ENCODE measurements at regions not wholly inside any gene's neighbourhood (a gene's known extent, or its start where the extent isn't known, plus 50 kb on each side); places are given as distances from the start of the nearest gene placed in this dataset.

DNA sequence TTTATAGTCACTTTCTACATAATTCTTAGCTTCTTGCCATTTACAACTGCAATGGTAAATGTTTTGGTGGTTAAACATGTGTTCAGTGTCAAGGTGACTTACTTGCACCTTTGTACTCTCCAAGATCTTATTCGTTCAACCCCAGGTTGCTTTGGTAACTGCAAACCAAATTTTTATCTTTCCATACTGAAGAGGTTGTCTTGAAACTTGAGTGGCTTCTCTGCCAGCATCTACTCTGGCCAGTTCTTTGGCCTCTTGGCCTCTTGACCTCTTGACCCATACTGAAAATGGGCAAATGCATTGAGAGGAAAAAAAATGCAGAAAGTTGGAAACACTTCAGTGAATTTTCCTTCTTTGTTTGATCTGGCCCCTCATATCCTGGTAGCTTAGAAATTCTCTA lies 88.0 kb upstream of the LRRC7 start:
- H3K36me3 ChIP-seq, result no peaks in the 10 kb centered on the region
- ATAC-seq, result no peak
- no peak for DNase-seq
- no peak overlapping the region for H3K27ac ChIP-seq
- H3K27me3 ChIP-seq, result peaks cover 0 to 3% (median 0%) of the 10 kb centered on the region in 9 donors
- intact Hi-C loops (cut with DNase I), result no loop called here
- H3K9me3 ChIP-seq, result no peaks in the 10 kb centered on the region
- H3K4me3 ChIP-seq, result no peak overlapping the region
- H3K4me1 ChIP-seq, result no peaks in the 10 kb centered on the region
- WGBS, 4 donors, result 41 to 48% (median 46%) methylated on average over 1 of the region's 1 CpG
- no peak for TF ChIP-seq POLR2A (IDR thresholded peaks at IDR 0.05)
- TF ChIP-seq, protein P1, sequence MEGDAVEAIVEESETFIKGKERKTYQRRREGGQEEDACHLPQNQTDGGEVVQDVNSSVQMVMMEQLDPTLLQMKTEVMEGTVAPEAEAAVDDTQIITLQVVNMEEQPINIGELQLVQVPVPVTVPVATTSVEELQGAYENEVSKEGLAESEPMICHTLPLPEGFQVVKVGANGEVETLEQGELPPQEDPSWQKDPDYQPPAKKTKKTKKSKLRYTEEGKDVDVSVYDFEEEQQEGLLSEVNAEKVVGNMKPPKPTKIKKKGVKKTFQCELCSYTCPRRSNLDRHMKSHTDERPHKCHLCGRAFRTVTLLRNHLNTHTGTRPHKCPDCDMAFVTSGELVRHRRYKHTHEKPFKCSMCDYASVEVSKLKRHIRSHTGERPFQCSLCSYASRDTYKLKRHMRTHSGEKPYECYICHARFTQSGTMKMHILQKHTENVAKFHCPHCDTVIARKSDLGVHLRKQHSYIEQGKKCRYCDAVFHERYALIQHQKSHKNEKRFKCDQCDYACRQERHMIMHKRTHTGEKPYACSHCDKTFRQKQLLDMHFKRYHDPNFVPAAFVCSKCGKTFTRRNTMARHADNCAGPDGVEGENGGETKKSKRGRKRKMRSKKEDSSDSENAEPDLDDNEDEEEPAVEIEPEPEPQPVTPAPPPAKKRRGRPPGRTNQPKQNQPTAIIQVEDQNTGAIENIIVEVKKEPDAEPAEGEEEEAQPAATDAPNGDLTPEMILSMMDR (IDR thresholded peaks at IDR 0.05), result no peak

DNA sequence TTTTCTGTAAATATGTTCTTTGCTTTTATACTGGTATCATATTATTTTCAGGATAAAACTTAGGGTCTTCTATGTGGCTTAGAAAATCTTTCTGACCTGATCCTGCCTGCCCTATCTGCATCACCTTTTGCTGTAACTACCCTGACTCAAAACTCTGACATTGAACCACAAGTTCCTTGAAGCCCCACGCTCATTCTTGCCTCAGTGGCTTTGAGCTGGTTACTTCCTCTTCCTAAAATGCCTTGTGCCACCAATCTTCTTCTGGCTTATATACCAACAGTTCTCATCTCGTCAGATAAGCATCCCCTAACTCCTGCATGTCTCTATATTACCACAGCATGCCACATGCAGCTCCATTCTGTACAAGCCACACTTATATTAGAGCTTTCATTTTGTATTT lies 84.5 kb upstream of the LRRC7 start:
- 60 to 72% (median 64%) methylated on average over 2 of the region's 2 CpGs for WGBS, 4 donors
- Histone ChIP-seq H3K4me1 (no peaks in the 10 kb centered on the region), H3K27ac (no peak overlapping the region), H3K4me3 (no peak overlapping the region), H3K9me3 (no peaks in the 10 kb centered on the region), H3K27me3 (peaks cover 0 to 3% (median 0%) of the 10 kb centered on the region in 9 donors), H3K36me3 (no peaks in the 10 kb centered on the region)
- intact Hi-C loops (cut with DNase I), result no loop called here
- DNase-seq (no peak), ATAC-seq (no peak)
- TF ChIP-seq, protein P1 (IDR thresholded peaks at IDR 0.05), result no peak
- TF ChIP-seq POLR2A (IDR thresholded peaks at IDR 0.05), result no peak

DNA sequence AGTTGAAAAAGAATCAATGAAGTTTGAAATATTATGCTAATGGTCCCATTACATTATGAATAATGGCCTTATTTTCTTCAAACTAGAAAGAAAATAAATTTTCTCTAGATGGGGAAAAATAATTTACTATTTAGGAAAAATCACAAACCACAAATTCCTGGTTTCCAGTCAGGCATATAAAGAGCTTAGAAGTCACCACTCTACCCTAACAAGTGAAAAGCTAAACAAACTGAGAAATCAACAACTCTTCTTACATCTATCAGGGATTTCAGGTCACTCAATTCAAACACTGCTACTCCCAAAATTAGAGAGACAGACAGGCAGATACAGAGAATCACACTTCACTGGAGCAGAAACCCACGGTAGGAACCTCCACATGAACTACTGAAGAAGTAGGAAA lies 82.1 kb upstream of the LRRC7 start:
- 87 to 96% (median 90%) methylated on average over 1 of the region's 1 CpG for WGBS, 4 donors
- H3K9me3 ChIP-seq, result no peaks in the 10 kb centered on the region
- H3K27ac ChIP-seq, result no peak overlapping the region
- no peak overlapping the region for H3K4me3 ChIP-seq
- no peak for DNase-seq
- TF ChIP-seq POLR2A (IDR thresholded peaks at IDR 0.05), result no peak
- TF ChIP-seq, protein P1 (IDR thresholded peaks at IDR 0.05), result no peak
- no peaks in the 10 kb centered on the region for H3K36me3 ChIP-seq
- intact Hi-C loops (cut with DNase I), result no loop called here
- no peak for ATAC-seq
- H3K27me3 ChIP-seq, result peaks cover 0 to 3% (median 0%) of the 10 kb centered on the region in 9 donors
- no peaks in the 10 kb centered on the region for H3K4me1 ChIP-seq

DNA sequence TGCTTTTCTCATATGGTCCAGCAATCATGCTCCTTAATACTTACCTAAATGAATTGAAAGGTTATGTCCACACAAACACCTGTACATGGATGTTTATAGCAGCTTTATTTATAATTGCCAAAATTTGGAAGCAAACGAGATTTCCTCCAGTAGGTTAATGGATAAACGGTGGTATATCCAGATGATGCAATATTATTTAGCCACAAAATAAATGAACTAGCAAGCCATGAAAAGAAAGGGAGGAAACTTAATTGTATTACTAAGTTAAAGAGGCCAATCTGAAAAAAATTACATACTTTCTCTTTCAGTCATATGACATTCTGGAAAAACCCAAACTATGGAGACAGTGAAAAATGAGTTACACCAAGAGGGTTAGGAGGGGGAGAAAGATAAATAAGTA lies 76.3 kb upstream of the LRRC7 start:
- no peak for TF ChIP-seq POLR2A (IDR thresholded peaks at IDR 0.05)
- TF ChIP-seq, protein P1 (IDR thresholded peaks at IDR 0.05), result no peak
- no peaks in the 10 kb centered on the region for H3K36me3 ChIP-seq
- H3K27ac ChIP-seq, result no peak overlapping the region
- no peaks in the 10 kb centered on the region for H3K27me3 ChIP-seq
- H3K4me1 ChIP-seq, result no peaks in the 10 kb centered on the region
- no peak for ATAC-seq
- intact Hi-C loops (cut with DNase I), result no loop called here
- H3K4me3 ChIP-seq, result no peak overlapping the region
- no peaks in the 10 kb centered on the region for H3K9me3 ChIP-seq
- DNase-seq, result no peak
- 81 to 85% (median 83%) methylated on average over 2 of the region's 2 CpGs for WGBS, 4 donors
